ENCODE measurements at regions not wholly inside any gene's neighbourhood (a gene's known extent, or its start where the extent isn't known, plus 50 kb on each side); places are given as distances from the start of the nearest gene placed in this dataset.

GRCh38 chr18:5606951-5607350 lies 63.2 kb upstream of the EPB41L3 start:
- no peak overlapping the region for H3K4me3 ChIP-seq (ENCODE audit: low read depth, low read length)
- ChIA-PET CTCF (no interaction called here), POLR2A (no interaction called here)
- TF ChIP-seq, protein P1, sequence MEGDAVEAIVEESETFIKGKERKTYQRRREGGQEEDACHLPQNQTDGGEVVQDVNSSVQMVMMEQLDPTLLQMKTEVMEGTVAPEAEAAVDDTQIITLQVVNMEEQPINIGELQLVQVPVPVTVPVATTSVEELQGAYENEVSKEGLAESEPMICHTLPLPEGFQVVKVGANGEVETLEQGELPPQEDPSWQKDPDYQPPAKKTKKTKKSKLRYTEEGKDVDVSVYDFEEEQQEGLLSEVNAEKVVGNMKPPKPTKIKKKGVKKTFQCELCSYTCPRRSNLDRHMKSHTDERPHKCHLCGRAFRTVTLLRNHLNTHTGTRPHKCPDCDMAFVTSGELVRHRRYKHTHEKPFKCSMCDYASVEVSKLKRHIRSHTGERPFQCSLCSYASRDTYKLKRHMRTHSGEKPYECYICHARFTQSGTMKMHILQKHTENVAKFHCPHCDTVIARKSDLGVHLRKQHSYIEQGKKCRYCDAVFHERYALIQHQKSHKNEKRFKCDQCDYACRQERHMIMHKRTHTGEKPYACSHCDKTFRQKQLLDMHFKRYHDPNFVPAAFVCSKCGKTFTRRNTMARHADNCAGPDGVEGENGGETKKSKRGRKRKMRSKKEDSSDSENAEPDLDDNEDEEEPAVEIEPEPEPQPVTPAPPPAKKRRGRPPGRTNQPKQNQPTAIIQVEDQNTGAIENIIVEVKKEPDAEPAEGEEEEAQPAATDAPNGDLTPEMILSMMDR (IDR thresholded peaks at IDR 0.05; ENCODE audit: insufficient read depth, low read length, missing control alignments): no peak
- no peak for DNase-seq (ENCODE audit: low read depth, low spot score)

DNA sequence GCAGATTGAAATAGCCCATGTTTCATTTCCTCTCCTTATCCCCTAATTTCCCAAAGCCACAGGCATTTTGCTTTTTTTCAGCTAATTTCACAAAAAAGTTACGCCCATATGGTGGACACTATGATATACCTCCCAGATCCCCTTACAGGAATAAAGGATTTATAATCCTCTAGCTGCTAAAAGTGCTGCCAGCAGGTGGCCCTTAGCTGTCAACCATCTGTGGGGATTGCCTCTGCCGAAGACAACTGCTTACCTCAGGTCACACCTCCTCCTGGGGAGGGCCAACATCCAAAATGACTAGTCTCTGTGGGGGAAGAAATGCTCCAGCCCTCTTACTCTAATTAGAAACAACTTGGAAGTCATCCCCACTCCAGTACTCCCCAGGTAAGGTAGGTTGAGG lies 61.0 kb upstream of the EPB41L3 start:
- TF ChIP-seq, protein P1 (IDR thresholded peaks at IDR 0.05; ENCODE audit: insufficient read depth, low read length, missing control alignments): no peak
- POLR2A ChIA-PET: no interaction called here
- H3K4me3 ChIP-seq (ENCODE audit: low read depth, low read length): no peak overlapping the region
- CTCF ChIA-PET: no interaction called here
- DNase-seq (ENCODE audit: low read depth, low spot score): no peak

DNA sequence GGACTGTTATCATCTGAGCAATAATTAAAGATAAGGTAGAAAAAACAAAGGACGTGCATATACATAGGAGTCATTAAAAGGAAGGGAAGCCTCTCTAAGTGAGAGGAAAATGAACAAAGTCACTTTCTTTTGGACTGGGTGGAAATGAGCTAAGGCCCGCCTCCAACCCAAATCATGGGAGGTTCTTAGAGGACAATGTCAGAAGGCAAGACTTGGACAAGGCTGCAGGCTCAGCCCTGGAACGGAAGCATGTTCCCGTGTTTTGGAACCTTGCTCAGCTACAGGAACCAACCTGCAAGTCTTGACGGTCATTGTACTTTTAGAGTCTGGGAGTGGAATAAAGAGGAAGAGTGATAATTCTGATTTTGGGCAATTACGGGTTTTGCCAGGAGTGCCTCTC lies 59.4 kb upstream of the EPB41L3 start:
- TF ChIP-seq, protein P1 (IDR thresholded peaks at IDR 0.05; ENCODE audit: insufficient read depth, low read length, missing control alignments): no peak
- POLR2A ChIA-PET: no interaction called here

DNA sequence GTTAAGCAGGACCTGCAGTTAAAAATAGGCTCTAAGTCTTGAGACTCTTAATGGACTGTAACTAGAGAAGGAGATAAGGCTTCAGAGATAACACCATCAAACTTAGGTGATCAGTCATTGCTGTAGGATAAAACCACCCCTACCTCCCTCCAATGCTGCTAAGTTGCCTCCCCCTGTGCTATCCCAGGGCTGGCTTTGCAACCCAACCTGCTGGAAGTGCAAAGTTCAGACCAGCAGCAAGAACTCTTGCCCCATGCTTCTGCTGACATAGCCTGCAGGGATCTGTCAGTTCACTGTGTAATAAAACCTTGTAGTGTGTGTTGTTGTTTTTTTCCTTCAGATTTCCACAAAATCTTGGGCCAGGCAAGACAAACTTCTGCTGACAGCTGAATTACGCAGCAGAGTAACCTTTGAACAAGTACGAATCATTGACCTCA lies 57.4 kb upstream of the EPB41L3 start:
- no peak for DNase-seq (ENCODE audit: low read depth, low spot score)
- ChIA-PET POLR2A (no interaction called here), CTCF (no interaction called here)
- TF ChIP-seq, protein P1 (IDR thresholded peaks at IDR 0.05; ENCODE audit: insufficient read depth, low read length, missing control alignments): no peak
- H3K4me3 ChIP-seq (ENCODE audit: low read depth, low read length): no peak overlapping the region

More for the DNA sequence above, 59.4 kb upstream of the EPB41L3 start:
- CTCF ChIA-PET: interaction anchor here (1.8 kb wide), 1 partner anchor 238 kb away, joined by 4 read pairs; no protein-coding TSS in a partner anchor
- DNase-seq (ENCODE audit: low read depth, low spot score): no peak
- no peak overlapping the region for H3K4me3 ChIP-seq (ENCODE audit: low read depth, low read length)

- TF ChIP-seq, protein P1 (IDR thresholded peaks at IDR 0.05; ENCODE audit: insufficient read depth, low read length, missing control alignments): no peak
- ChIA-PET CTCF (no interaction called here), POLR2A (no interaction called here)
- H3K4me3 ChIP-seq (ENCODE audit: low read depth, low read length): no peak overlapping the region
- DNase-seq (ENCODE audit: low read depth, low spot score): no peak
Measured at GRCh38 chr18:5600378-5601071, 56.7 kb upstream of the EPB41L3 start.

GRCh38 chr18:5596585-5596984 lies 52.8 kb upstream of the EPB41L3 start:
- CTCF ChIA-PET: no interaction called here
- POLR2A ChIA-PET: no interaction called here
- TF ChIP-seq, protein P1 (IDR thresholded peaks at IDR 0.05; ENCODE audit: insufficient read depth, low read length, missing control alignments): no peak
- no peak overlapping the region for H3K4me3 ChIP-seq (ENCODE audit: low read depth, low read length)
- no peak for DNase-seq (ENCODE audit: low read depth, low spot score)
